Caco-2 (cell line): ENCODE measurements at regions not wholly inside any gene's neighbourhood (a gene's known extent, or its start where the extent isn't known, plus 50 kb on each side); places are given as distances from the start of the nearest gene placed in this dataset.
A peak's percentile ranks its signal among the peaks of the same experiment; 100 is the strongest.

Experiments
- BruUV-seq: library from RNA; stranded (reverse); fragments of 400-500 nt; replicated peaks from 2 replicates; lab custom pipeline; 2021; lab: Mats Ljungman, UMichigan
- CTCF ChIA-PET: fragments of 300-600 bp; sonication (Branson Sonifier 250); formaldehyde crosslinking; loops from one replicate; lab custom pipeline; 2022; ENCODE audit warnings: antibody characterized with exemption; lab: Charles Lee
- POLR2A ChIA-PET: fragments of 300-600 bp; sonication (Branson Sonifier 250); formaldehyde crosslinking; loops from one replicate; lab custom pipeline; 2022; ENCODE audit warnings: antibody characterized with exemption; lab: Charles Lee
- DNase-seq, 2 experiments: peaks; one replicate each; pipeline versions ENCODE4 v3.0.0 to v3.0.0-alpha.2; 2020 to 2022
- H3K27me3 ChIP-seq: replicated peaks from 2 replicates; pipeline ENCODE4 v1.6.0; 2011; ENCODE audit warnings: low read length; ENCODE audit not compliant: control insufficient read depth, insufficient read depth
- H3K36me3 ChIP-seq: 2 replicates; pipeline ENCODE4 v1.5.1; 2011; ENCODE audit warnings: low read length; ENCODE audit not compliant: control insufficient read depth, insufficient read depth
- H3K4me1 ChIP-seq: fragments of 250-450 bp; sonication (Bioruptor Pico); 2 replicates; pipeline ENCODE4 v1.5.1; 2020; ENCODE audit warnings: mild to moderate bottlenecking
- H3K4me3 ChIP-seq: 2 replicates; pipeline ENCODE4 v1.5.1; 2011; ENCODE audit warnings: low read depth, mild to moderate bottlenecking, control low read depth, low read length
- H3K9me3 ChIP-seq: fragments of 250-450 bp; sonication (Bioruptor Pico); 2 replicates; pipeline ENCODE4 v1.5.1; 2020; ENCODE audit warnings: mild to moderate bottlenecking, moderate library complexity
- H3K27ac Mint-ChIP-seq: one replicate; pipeline ENCODE4 v1.8.0; 2022; ENCODE audit warnings: mixed read lengths; ENCODE audit not compliant: unreplicated experiment
- H3K27me3 Mint-ChIP-seq: one replicate; pipeline ENCODE4 v1.8.0; 2022; ENCODE audit warnings: mixed read lengths; ENCODE audit not compliant: insufficient read depth, unreplicated experiment
- H3K36me3 Mint-ChIP-seq: one replicate; pipeline ENCODE4 v1.8.0; 2022; ENCODE audit warnings: mild to moderate bottlenecking, mixed read lengths; ENCODE audit not compliant: insufficient read depth, unreplicated experiment
- H3K4me1 Mint-ChIP-seq: one replicate; pipeline ENCODE4 v1.8.0; 2022; ENCODE audit warnings: low read depth, mixed read lengths; ENCODE audit not compliant: unreplicated experiment
- H3K4me3 Mint-ChIP-seq: one replicate; pipeline ENCODE4 v1.8.0; 2022; ENCODE audit warnings: mild to moderate bottlenecking, moderate library complexity, mixed read lengths; ENCODE audit not compliant: unreplicated experiment
- H3K9me3 Mint-ChIP-seq: one replicate; pipeline ENCODE4 v1.8.0; 2022; ENCODE audit warnings: mixed read lengths; ENCODE audit not compliant: unreplicated experiment
- CTCF ChIP-seq, 2 experiments: fragments of 200-600 bp in 1 of 2; IDR thresholded peaks; 1 replicate in 1 of 2; 2 replicates in 1 of 2; pipeline versions ENCODE4 v1.5.1 to v1.8.0; 2011 to 2022; ENCODE audit warnings: antibody characterized with exemption in 1 of 2, control low read depth in 1 of 2, inconsistent platforms in 1 of 2, low read depth in 1 of 2, low read length in 1 of 2, mild to moderate bottlenecking in 1 of 2, moderate library complexity in 1 of 2; ENCODE audit not compliant: insufficient read depth in 1 of 2, severe bottlenecking in 1 of 2, unreplicated experiment in 1 of 2
- intact Hi-C: fragments of 100-400 bp; cut with micrococcal nuclease; formaldehyde crosslinking; loops from one replicate; pipeline ENCODE4 v1.10.0; 2022; ENCODE audit not compliant: unreplicated experiment

- Mint-ChIP-seq H3K36me3 (peaks cover 9% of the 10 kb centered on the region), H3K27me3 (no peaks in the 10 kb centered on the region), H3K27ac (peak overlapping the region; percentile 72), H3K9me3 (no peaks in the 10 kb centered on the region), H3K4me1 (peaks cover 27% of the 10 kb centered on the region), H3K4me3 (peak overlapping the region; percentile 27)
- H3K36me3 ChIP-seq = no peaks in the 10 kb centered on the region
- H3K4me1 ChIP-seq = peaks cover 28% of the 10 kb centered on the region
- peak; percentile 72 to 87 for DNase-seq
- TF ChIP-seq CTCF (IDR thresholded peaks at IDR 0.05; ENCODE audit: insufficient read depth in 1 of 2, low read depth in 1 of 2, low read length in 1 of 2, severe bottlenecking in 1 of 2, unreplicated experiment in 1 of 2) = no peak
- POLR2A ChIA-PET = interaction anchor here (0.7 kb wide), 1 partner anchor 70 kb away, joined by 11 read pairs; no protein-coding TSS in a partner anchor
- no peaks in the 10 kb centered on the region for H3K9me3 ChIP-seq
- BruUV-seq = no TSS peak
- intact Hi-C loops = loop anchor here (1.0 kb wide), 3 partner anchors 57 to 233 kb away; no protein-coding TSS in a partner anchor
- CTCF ChIA-PET = interaction anchor here (0.6 to 1.3 kb wide), 6 partner anchors 9 to 224 kb away, joined by 3 to 11 read pairs (median 8); no protein-coding TSS in a partner anchor
- H3K4me3 ChIP-seq = no peak overlapping the region
- H3K27me3 ChIP-seq = no peaks in the 10 kb centered on the region
These were observed 78.4 kb upstream of the SLC45A1 start for GRCh38 chr1:8239306-8240023.

GRCh38 chr1:8239039-8239305, 78.9 kb upstream of the SLC45A1 start:
- Histone ChIP-seq H3K9me3 (no peaks in the 10 kb centered on the region), H3K4me1 (peaks cover 28% of the 10 kb centered on the region), H3K36me3 (no peaks in the 10 kb centered on the region), H3K27me3 (no peaks in the 10 kb centered on the region), H3K4me3 (no peak overlapping the region)
- intact Hi-C loops = loop anchor here (1.0 kb wide), 3 partner anchors 57 to 233 kb away; no protein-coding TSS in a partner anchor
- POLR2A ChIA-PET = interaction anchor here (0.7 kb wide), 1 partner anchor 69 kb away, joined by 11 read pairs; no protein-coding TSS in a partner anchor
- peak overlapping the region; percentile 72 for H3K27ac Mint-ChIP-seq
- H3K4me3 Mint-ChIP-seq = peak overlapping the region; percentile 27
- CTCF ChIA-PET = interaction anchor here (0.6 to 1.3 kb wide), 7 partner anchors 9 to 224 kb away, joined by 3 to 11 read pairs (median 8); no protein-coding TSS in a partner anchor
- peaks cover 27% of the 10 kb centered on the region for H3K4me1 Mint-ChIP-seq
- no peak for TF ChIP-seq CTCF (IDR thresholded peaks at IDR 0.05; ENCODE audit: insufficient read depth in 1 of 2, low read depth in 1 of 2, low read length in 1 of 2, severe bottlenecking in 1 of 2, unreplicated experiment in 1 of 2)
- peak; percentile 73 to 85 for DNase-seq
- H3K9me3 Mint-ChIP-seq = no peaks in the 10 kb centered on the region
- BruUV-seq = no TSS peak
- no peaks in the 10 kb centered on the region for H3K27me3 Mint-ChIP-seq
- peaks cover 9% of the 10 kb centered on the region for H3K36me3 Mint-ChIP-seq

- Histone ChIP-seq H3K27me3 (no peaks in the 10 kb centered on the region), H3K36me3 (no peaks in the 10 kb centered on the region), H3K4me3 (no peak overlapping the region), H3K9me3 (no peaks in the 10 kb centered on the region), H3K4me1 (peaks cover 28% of the 10 kb centered on the region)
- Mint-ChIP-seq H3K27me3 (no peaks in the 10 kb centered on the region), H3K27ac (peak overlapping the region; percentile 72), H3K9me3 (no peaks in the 10 kb centered on the region), H3K4me1 (peaks cover 27% of the 10 kb centered on the region), H3K4me3 (peak overlapping the region; percentile 27), H3K36me3 (peaks cover 9% of the 10 kb centered on the region)
- POLR2A ChIA-PET = interaction anchor here (0.5 to 0.7 kb wide), 2 partner anchors 69 to 162 kb away, joined by 3 to 11 read pairs; no protein-coding TSS in a partner anchor
- TF ChIP-seq CTCF (IDR thresholded peaks at IDR 0.05; ENCODE audit: insufficient read depth in 1 of 2, low read depth in 1 of 2, low read length in 1 of 2, severe bottlenecking in 1 of 2, unreplicated experiment in 1 of 2) = no peak
- BruUV-seq = no TSS peak
- DNase-seq = peak in 1 of 2 experiments; percentile 42
- CTCF ChIA-PET = interaction anchor here (0.6 to 1.3 kb wide), 7 partner anchors 10 to 398 kb away, joined by 3 to 11 read pairs (median 8); no protein-coding TSS in a partner anchor
- intact Hi-C loops = loop anchor here (1.0 kb wide), 3 partner anchors 56 to 232 kb away; no protein-coding TSS in a partner anchor
These were observed 79.5 kb upstream of the SLC45A1 start for GRCh38 chr1:8238141-8239038.
